K562 (cell line): ENCODE measurements at regions not wholly inside any gene's neighbourhood (a gene's known extent, or its start where the extent isn't known, plus 50 kb on each side); places are given as distances from the start of the nearest gene placed in this dataset.

Experiments used
- CEBPZ ChIP-seq: fragments of 150-350 bp; IDR thresholded peaks from 2 replicates; pipeline ENCODE4 v1.6.1; 2014; ENCODE audit warnings: low read depth, mild to moderate bottlenecking, low read length, borderline replicate concordance
- CLOCK ChIP-seq: fragments of 250-450 bp; sonication (Bioruptor Pico); IDR thresholded peaks from 2 replicates; pipeline ENCODE4 v1.4.0; 2020; ENCODE audit warnings: mild to moderate bottlenecking, moderate library complexity, borderline replicate concordance
- EZH2 ChIP-seq: IDR thresholded peaks from 2 replicates; pipeline ENCODE4 v1.6.1; 2012; ENCODE audit warnings: low read depth, mild to moderate bottlenecking, inconsistent platforms, low read length, borderline replicate concordance
- SMAD3 ChIP-seq: fragments of 450-650 bp; formaldehyde crosslinking; conservative IDR thresholded peaks from 2 replicates; pipeline ENCODE4 v1.4.0; 2020; ENCODE audit warnings: mild to moderate bottlenecking
- ZEB2 ChIP-seq: fragments of 450-650 bp; IDR thresholded peaks from 2 replicates; pipeline ENCODE4 v1.6.1; 2016

- TF ChIP-seq CLOCK (CRISPR knock-in tag) (no peak), ZEB2 (no peak), CEBPZ (no peak), SMAD3 (no peak), EZH2 (no peak)
Observed at GRCh38 chr3:146892041-146892440, 286.9 kb upstream of the PLSCR5 start.
